Activated CD4-positive, alpha-beta memory T cell treated with anti-CD3 and anti-CD28 coated beads, Interleukin-2, amount 10 ng/mL, durations not matched to agents 7 days and 5 days (primary cell): ENCODE measurements at regions not wholly inside any gene's neighbourhood (a gene's known extent, or its start where the extent isn't known, plus 50 kb on each side); places are given as distances from the start of the nearest gene placed in this dataset.

Experiments used
- CTCF ChIA-PET: fragments of 350-600 bp; sonication (Branson Sonifier 250); formaldehyde crosslinking; loops from one replicate; lab custom pipeline; 2021; ENCODE audit warnings: antibody characterized with exemption, inconsistent platforms; lab: Charles Lee
- POLR2A ChIA-PET: fragments of 350-600 bp; sonication (Branson Sonifier 250); formaldehyde crosslinking; loops from one replicate; lab custom pipeline; 2021; ENCODE audit warnings: antibody characterized with exemption; lab: Charles Lee
- DNase-seq: peaks from one replicate; pipeline ENCODE4 v3.0.0-alpha.2; 2020
- H3K27ac Mint-ChIP-seq: one replicate; pipeline ENCODE4 v1.8.0; 2021; ENCODE audit warnings: mild to moderate bottlenecking, mixed read lengths
- H3K27me3 Mint-ChIP-seq: one replicate; pipeline ENCODE4 v1.8.0; 2021; ENCODE audit warnings: mixed read lengths
- H3K36me3 Mint-ChIP-seq: one replicate; pipeline ENCODE4 v1.8.0; 2021; ENCODE audit warnings: low read depth, mixed read lengths
- H3K4me1 Mint-ChIP-seq: one replicate; pipeline ENCODE4 v1.8.0; 2021; ENCODE audit warnings: mixed read lengths
- H3K4me3 Mint-ChIP-seq: one replicate; pipeline ENCODE4 v1.8.0; 2021; ENCODE audit warnings: mild to moderate bottlenecking, mixed read lengths
- H3K9me3 Mint-ChIP-seq: one replicate; pipeline ENCODE4 v1.8.0; 2021; ENCODE audit warnings: mixed read lengths

- ChIA-PET POLR2A (no interaction called here), CTCF (interaction anchor here (2.1 kb wide), 1 partner anchor 24 kb away, joined by 5 read pairs; no protein-coding TSS in a partner anchor)
- Mint-ChIP-seq H3K4me3 (no peak overlapping the region), H3K36me3 (no peaks in the 10 kb centered on the region), H3K27ac (no peak overlapping the region), H3K27me3 (peaks cover 14% of the 10 kb centered on the region), H3K4me1 (no peaks in the 10 kb centered on the region), H3K9me3 (no peaks in the 10 kb centered on the region)
- DNase-seq = no peak
Observed at GRCh38 chr5:39523821-39524220, 99.0 kb upstream of the DAB2 start.

- Mint-ChIP-seq H3K4me1 (no peaks in the 10 kb centered on the region), H3K4me3 (no peak overlapping the region), H3K36me3 (no peaks in the 10 kb centered on the region), H3K9me3 (no peaks in the 10 kb centered on the region), H3K27me3 (peaks cover 14% of the 10 kb centered on the region), H3K27ac (no peak overlapping the region)
- POLR2A ChIA-PET = no interaction called here
- DNase-seq = no peak
- CTCF ChIA-PET = no interaction called here
Observed at GRCh38 chr5:39521940-39522590, 97.3 kb upstream of the DAB2 start.

DNA sequence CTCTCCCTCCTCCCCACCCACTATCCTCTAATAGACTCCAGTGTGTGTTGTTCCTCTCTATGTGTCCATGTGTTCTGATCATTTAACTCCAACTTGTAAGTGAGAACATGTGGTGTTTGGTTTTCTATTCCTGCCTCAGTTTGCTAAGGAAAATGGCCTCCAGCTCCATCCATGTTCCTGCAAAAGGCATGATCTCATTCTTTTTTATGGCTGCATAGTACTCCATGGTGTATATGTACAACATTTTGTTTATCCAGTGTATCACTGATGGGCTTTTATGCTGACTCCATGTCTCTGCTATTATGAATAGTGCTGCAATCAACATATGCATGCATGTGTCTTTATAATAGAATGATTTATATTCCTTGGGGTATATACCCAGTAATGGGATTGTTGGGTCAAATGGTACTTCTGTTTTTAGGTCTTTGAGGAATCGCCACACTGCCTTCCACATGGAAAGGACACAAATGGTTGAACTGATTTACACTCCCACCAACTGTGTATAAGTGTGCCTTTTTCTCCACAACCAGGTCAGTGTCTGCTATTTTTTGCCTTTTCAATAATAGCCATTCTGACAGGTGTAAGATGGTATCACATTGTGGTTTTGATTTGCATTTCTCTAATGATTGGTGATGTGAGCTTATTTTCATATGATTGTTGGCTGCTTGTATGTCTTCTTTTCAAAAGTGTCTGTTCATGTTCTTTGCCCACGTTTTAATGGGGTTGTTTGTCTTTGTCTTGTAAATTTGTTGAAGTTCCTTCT, 96.5 kb upstream of the DAB2 start:
- CTCF ChIA-PET = no interaction called here
- no peaks in the 10 kb centered on the region for H3K9me3 Mint-ChIP-seq
- no peak overlapping the region for H3K4me3 Mint-ChIP-seq
- H3K27ac Mint-ChIP-seq = no peak overlapping the region
- H3K4me1 Mint-ChIP-seq = no peaks in the 10 kb centered on the region
- DNase-seq = no peak
- H3K27me3 Mint-ChIP-seq = peaks cover 8% of the 10 kb centered on the region
- H3K36me3 Mint-ChIP-seq = no peaks in the 10 kb centered on the region
- POLR2A ChIA-PET = no interaction called here

DNA sequence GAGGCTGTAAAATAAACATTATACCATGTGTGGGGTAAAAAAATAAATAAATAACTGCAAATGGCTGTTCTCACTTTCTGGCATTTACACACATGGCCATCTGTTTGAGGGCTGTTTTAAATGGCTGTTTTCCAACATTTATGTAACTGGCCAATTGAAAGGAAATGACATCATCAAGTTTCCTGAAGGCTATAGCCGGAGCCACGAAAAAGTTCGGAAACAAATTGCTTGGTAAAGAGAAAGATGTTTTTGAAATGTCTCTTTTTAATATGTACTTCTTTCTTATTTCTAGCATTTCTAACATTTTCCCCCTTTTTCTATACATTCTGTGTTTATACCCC, 95.4 kb upstream of the DAB2 start:
- ChIA-PET POLR2A (no interaction called here), CTCF (no interaction called here)
- no peak for DNase-seq
- H3K4me1 Mint-ChIP-seq = no peaks in the 10 kb centered on the region
- peaks cover 8% of the 10 kb centered on the region for H3K27me3 Mint-ChIP-seq
- no peaks in the 10 kb centered on the region for H3K9me3 Mint-ChIP-seq
- H3K27ac Mint-ChIP-seq = no peak overlapping the region
- H3K36me3 Mint-ChIP-seq = no peaks in the 10 kb centered on the region
- H3K4me3 Mint-ChIP-seq = no peak overlapping the region

- ChIA-PET POLR2A (no interaction called here), CTCF (no interaction called here)
- Mint-ChIP-seq H3K27ac (no peak overlapping the region), H3K27me3 (peaks cover 10% of the 10 kb centered on the region), H3K36me3 (no peaks in the 10 kb centered on the region), H3K4me1 (no peaks in the 10 kb centered on the region), H3K9me3 (no peaks in the 10 kb centered on the region), H3K4me3 (no peak overlapping the region)
- DNase-seq = no peak
Observed at GRCh38 chr5:39519566-39520231, 94.9 kb upstream of the DAB2 start.

- Mint-ChIP-seq H3K27ac (no peak overlapping the region), H3K4me1 (no peaks in the 10 kb centered on the region)
Observed at GRCh38 chr5:39519079-39519478, 94.3 kb upstream of the DAB2 start.

GRCh38 chr5:39518516-39518915, 93.7 kb upstream of the DAB2 start:
- no peak overlapping the region for H3K27ac Mint-ChIP-seq
- H3K36me3 Mint-ChIP-seq = no peaks in the 10 kb centered on the region
- no peak for DNase-seq
- no peak overlapping the region for H3K4me3 Mint-ChIP-seq
- peaks cover 10% of the 10 kb centered on the region for H3K27me3 Mint-ChIP-seq
- H3K9me3 Mint-ChIP-seq = no peaks in the 10 kb centered on the region
- no peaks in the 10 kb centered on the region for H3K4me1 Mint-ChIP-seq
- ChIA-PET CTCF (no interaction called here), POLR2A (no interaction called here)

More at GRCh38 chr5:39519079-39519478, 94.3 kb upstream of the DAB2 start:
- no peak for DNase-seq
- POLR2A ChIA-PET = no interaction called here
- Mint-ChIP-seq H3K4me3 (no peak overlapping the region), H3K9me3 (no peaks in the 10 kb centered on the region), H3K36me3 (no peaks in the 10 kb centered on the region), H3K27me3 (peaks cover 10% of the 10 kb centered on the region)
- CTCF ChIA-PET = no interaction called here

DNA sequence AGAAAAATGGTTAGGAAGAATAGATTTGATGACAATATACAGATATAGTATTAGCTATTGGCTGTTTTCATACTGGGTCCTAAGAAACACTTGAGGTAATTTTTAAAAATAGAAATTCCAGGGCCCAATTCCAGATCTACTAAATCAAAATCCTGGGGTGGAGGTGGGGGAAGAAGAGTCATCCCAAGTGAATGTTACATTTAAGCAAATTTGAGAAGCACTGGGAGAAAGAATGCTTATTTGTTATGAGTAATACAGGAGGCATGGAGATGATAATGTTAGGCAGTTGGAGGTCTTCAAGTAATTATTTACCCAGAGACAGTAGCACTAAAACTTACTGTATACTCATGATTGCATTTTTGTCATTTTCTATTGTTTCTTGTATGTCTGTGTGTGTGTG, 93.0 kb upstream of the DAB2 start:
- DNase-seq = no peak
- H3K36me3 Mint-ChIP-seq = no peaks in the 10 kb centered on the region
- H3K9me3 Mint-ChIP-seq = no peaks in the 10 kb centered on the region
- no peak overlapping the region for H3K27ac Mint-ChIP-seq
- peaks cover 11% of the 10 kb centered on the region for H3K27me3 Mint-ChIP-seq
- ChIA-PET POLR2A (no interaction called here), CTCF (no interaction called here)
- no peak overlapping the region for H3K4me3 Mint-ChIP-seq
- H3K4me1 Mint-ChIP-seq = no peaks in the 10 kb centered on the region

GRCh38 chr5:39515881-39516280, 91.1 kb upstream of the DAB2 start:
- Mint-ChIP-seq H3K4me1 (no peaks in the 10 kb centered on the region), H3K27me3 (peaks cover 5% of the 10 kb centered on the region), H3K9me3 (no peaks in the 10 kb centered on the region), H3K27ac (no peak overlapping the region), H3K36me3 (no peaks in the 10 kb centered on the region), H3K4me3 (no peak overlapping the region)
- ChIA-PET POLR2A (no interaction called here), CTCF (no interaction called here)
- no peak for DNase-seq

DNA sequence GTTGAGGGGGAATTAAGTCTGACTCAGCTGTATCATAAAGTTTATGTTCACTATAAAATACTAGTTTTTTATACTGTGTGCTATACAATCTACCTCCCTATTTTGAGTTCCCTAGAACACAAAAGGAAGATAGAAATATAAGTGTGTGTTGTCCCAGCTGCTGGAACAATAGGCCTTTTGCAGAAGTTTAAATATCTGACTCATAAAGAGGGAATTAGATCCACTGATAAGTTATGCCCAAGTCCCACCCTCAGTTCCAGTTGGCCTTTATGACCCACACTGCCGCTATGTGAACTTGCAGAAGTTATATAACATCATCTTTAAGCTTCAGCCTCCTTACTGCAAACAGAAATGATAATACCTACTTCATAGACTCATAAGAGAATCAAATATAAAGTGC, 88.5 kb upstream of the DAB2 start:
- ChIA-PET CTCF (no interaction called here), POLR2A (no interaction called here)
- H3K4me3 Mint-ChIP-seq = no peak overlapping the region
- DNase-seq = no peak
- H3K36me3 Mint-ChIP-seq = no peaks in the 10 kb centered on the region
- no peaks in the 10 kb centered on the region for H3K4me1 Mint-ChIP-seq
- no peaks in the 10 kb centered on the region for H3K9me3 Mint-ChIP-seq
- H3K27ac Mint-ChIP-seq = no peak overlapping the region
- peaks cover 12% of the 10 kb centered on the region for H3K27me3 Mint-ChIP-seq

- ChIA-PET POLR2A (no interaction called here), CTCF (no interaction called here)
- H3K4me1 Mint-ChIP-seq = no peaks in the 10 kb centered on the region
- H3K9me3 Mint-ChIP-seq = no peaks in the 10 kb centered on the region
- DNase-seq = no peak
- H3K4me3 Mint-ChIP-seq = no peak overlapping the region
- no peaks in the 10 kb centered on the region for H3K36me3 Mint-ChIP-seq
- peaks cover 15% of the 10 kb centered on the region for H3K27me3 Mint-ChIP-seq
- H3K27ac Mint-ChIP-seq = no peak overlapping the region
Observed at GRCh38 chr5:39506211-39506610, 81.4 kb upstream of the DAB2 start.

GRCh38 chr5:39505791-39506190, 81.0 kb upstream of the DAB2 start:
- no peak overlapping the region for H3K4me3 Mint-ChIP-seq
- no peaks in the 10 kb centered on the region for H3K9me3 Mint-ChIP-seq
- H3K36me3 Mint-ChIP-seq = no peaks in the 10 kb centered on the region
- CTCF ChIA-PET = no interaction called here
- no peaks in the 10 kb centered on the region for H3K4me1 Mint-ChIP-seq
- no peak for DNase-seq
- H3K27me3 Mint-ChIP-seq = peaks cover 15% of the 10 kb centered on the region
- POLR2A ChIA-PET = no interaction called here
- H3K27ac Mint-ChIP-seq = no peak overlapping the region

GRCh38 chr5:39505363-39505762, 80.6 kb upstream of the DAB2 start:
- Mint-ChIP-seq H3K4me1 (no peaks in the 10 kb centered on the region), H3K27me3 (peaks cover 11% of the 10 kb centered on the region), H3K4me3 (no peak overlapping the region), H3K9me3 (no peaks in the 10 kb centered on the region), H3K36me3 (no peaks in the 10 kb centered on the region), H3K27ac (no peak overlapping the region)
- POLR2A ChIA-PET = no interaction called here
- CTCF ChIA-PET = no interaction called here
- no peak for DNase-seq
